ENCODE measurements at regions not wholly inside any gene's neighbourhood (a gene's known extent, or its start where the extent isn't known, plus 50 kb on each side); places are given as distances from the start of the nearest gene placed in this dataset.

- Histone ChIP-seq H3K4me1 (ENCODE audit: insufficient read depth, poor library complexity, severe bottlenecking) (no peaks in the 10 kb centered on the region), H3K27me3 (ENCODE audit: insufficient read depth, poor library complexity, severe bottlenecking) (no peaks in the 10 kb centered on the region), H3K36me3 (ENCODE audit: low read depth) (no peaks in the 10 kb centered on the region), H3K27ac (ENCODE audit: poor library complexity, severe bottlenecking) (no peak overlapping the region), H3K4me3 (ENCODE audit: severe bottlenecking) (no peak overlapping the region), H3K9me3 (ENCODE audit: severe bottlenecking) (no peaks in the 10 kb centered on the region)
- DNase-seq (ENCODE audit: low spot score) (no peak), ATAC-seq (ENCODE audit: low read depth) (peak; percentile 71)
- TF ChIP-seq CTCF (IDR thresholded peaks at IDR 0.05; ENCODE audit: poor library complexity, severe bottlenecking): no peak
Measured at GRCh38 chr14:35988972-35989690, 163.0 kb downstream of the BRMS1L start.

GRCh38 chr14:35988550-35988949 is 162.4 kb downstream of the BRMS1L start:
- TF ChIP-seq CTCF (IDR thresholded peaks at IDR 0.05; ENCODE audit: poor library complexity, severe bottlenecking): no peak
- no peak overlapping the region for H3K4me3 ChIP-seq (ENCODE audit: severe bottlenecking)
- H3K27ac ChIP-seq (ENCODE audit: poor library complexity, severe bottlenecking): no peak overlapping the region
- DNase-seq (ENCODE audit: low spot score): no peak
- no peaks in the 10 kb centered on the region for H3K4me1 ChIP-seq (ENCODE audit: insufficient read depth, poor library complexity, severe bottlenecking)
- no peaks in the 10 kb centered on the region for H3K36me3 ChIP-seq (ENCODE audit: low read depth)
- H3K9me3 ChIP-seq (ENCODE audit: severe bottlenecking): no peaks in the 10 kb centered on the region
- no peak for ATAC-seq (ENCODE audit: low read depth)
- no peaks in the 10 kb centered on the region for H3K27me3 ChIP-seq (ENCODE audit: insufficient read depth, poor library complexity, severe bottlenecking)

GRCh38 chr14:35987731-35988130 is 161.6 kb downstream of the BRMS1L start:
- Histone ChIP-seq H3K9me3 (ENCODE audit: severe bottlenecking) (no peaks in the 10 kb centered on the region), H3K4me1 (ENCODE audit: insufficient read depth, poor library complexity, severe bottlenecking) (no peaks in the 10 kb centered on the region), H3K4me3 (ENCODE audit: severe bottlenecking) (no peak overlapping the region), H3K27me3 (ENCODE audit: insufficient read depth, poor library complexity, severe bottlenecking) (no peaks in the 10 kb centered on the region), H3K27ac (ENCODE audit: poor library complexity, severe bottlenecking) (no peak overlapping the region), H3K36me3 (ENCODE audit: low read depth) (no peaks in the 10 kb centered on the region)
- DNase-seq (ENCODE audit: low spot score) (no peak), ATAC-seq (ENCODE audit: low read depth) (no peak)
- no peak for TF ChIP-seq CTCF (IDR thresholded peaks at IDR 0.05; ENCODE audit: poor library complexity, severe bottlenecking)

- no peak for ATAC-seq (ENCODE audit: low read depth)
- H3K4me1 ChIP-seq (ENCODE audit: insufficient read depth, poor library complexity, severe bottlenecking): no peaks in the 10 kb centered on the region
- no peaks in the 10 kb centered on the region for H3K36me3 ChIP-seq (ENCODE audit: low read depth)
- H3K27me3 ChIP-seq (ENCODE audit: insufficient read depth, poor library complexity, severe bottlenecking): no peaks in the 10 kb centered on the region
- TF ChIP-seq CTCF (IDR thresholded peaks at IDR 0.05; ENCODE audit: poor library complexity, severe bottlenecking): no peak
- DNase-seq (ENCODE audit: low spot score): no peak
- H3K9me3 ChIP-seq (ENCODE audit: severe bottlenecking): no peaks in the 10 kb centered on the region
- H3K27ac ChIP-seq (ENCODE audit: poor library complexity, severe bottlenecking): no peak overlapping the region
- H3K4me3 ChIP-seq (ENCODE audit: severe bottlenecking): no peak overlapping the region
Measured at GRCh38 chr14:35986219-35986573, 160.1 kb downstream of the BRMS1L start.

GRCh38 chr14:35985474-35986218 is 159.5 kb downstream of the BRMS1L start:
- Histone ChIP-seq H3K4me3 (ENCODE audit: severe bottlenecking) (no peak overlapping the region), H3K36me3 (ENCODE audit: low read depth) (no peaks in the 10 kb centered on the region), H3K9me3 (ENCODE audit: severe bottlenecking) (no peaks in the 10 kb centered on the region), H3K4me1 (ENCODE audit: insufficient read depth, poor library complexity, severe bottlenecking) (no peaks in the 10 kb centered on the region), H3K27ac (ENCODE audit: poor library complexity, severe bottlenecking) (no peak overlapping the region), H3K27me3 (ENCODE audit: insufficient read depth, poor library complexity, severe bottlenecking) (no peaks in the 10 kb centered on the region)
- ATAC-seq (ENCODE audit: low read depth) (no peak), DNase-seq (ENCODE audit: low spot score) (no peak)
- TF ChIP-seq CTCF (IDR thresholded peaks at IDR 0.05; ENCODE audit: poor library complexity, severe bottlenecking): no peak
